ENCODE measurements at regions not wholly inside any gene's neighbourhood (a gene's known extent, or its start where the extent isn't known, plus 50 kb on each side); places are given as distances from the start of the nearest gene placed in this dataset.

DNA sequence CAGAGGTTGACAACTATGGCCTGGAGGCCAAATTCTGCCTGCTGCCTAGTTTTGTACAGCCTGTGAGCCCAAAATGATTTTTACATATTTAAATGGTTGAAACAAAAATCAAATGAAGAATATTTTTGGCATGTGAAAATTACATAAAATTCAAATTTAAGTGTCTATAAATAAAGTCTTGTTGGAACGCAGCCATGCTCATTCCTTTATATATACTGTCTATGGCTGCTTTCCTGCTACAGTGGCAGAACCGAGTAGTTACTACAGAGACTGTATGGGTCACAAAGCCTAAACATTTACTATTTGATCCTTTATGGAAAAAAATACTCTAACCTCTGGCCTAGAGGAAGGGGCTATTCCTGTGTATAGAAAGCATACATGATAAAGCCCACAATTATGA is 290.4 kb downstream of the GLUD2 start:
- H3K36me3 ChIP-seq (ENCODE audit: control insufficient read depth, insufficient read depth, low read length): no peaks in the 10 kb centered on the region
- CTCF ChIA-PET: no interaction called here
- TF ChIP-seq, protein P1, sequence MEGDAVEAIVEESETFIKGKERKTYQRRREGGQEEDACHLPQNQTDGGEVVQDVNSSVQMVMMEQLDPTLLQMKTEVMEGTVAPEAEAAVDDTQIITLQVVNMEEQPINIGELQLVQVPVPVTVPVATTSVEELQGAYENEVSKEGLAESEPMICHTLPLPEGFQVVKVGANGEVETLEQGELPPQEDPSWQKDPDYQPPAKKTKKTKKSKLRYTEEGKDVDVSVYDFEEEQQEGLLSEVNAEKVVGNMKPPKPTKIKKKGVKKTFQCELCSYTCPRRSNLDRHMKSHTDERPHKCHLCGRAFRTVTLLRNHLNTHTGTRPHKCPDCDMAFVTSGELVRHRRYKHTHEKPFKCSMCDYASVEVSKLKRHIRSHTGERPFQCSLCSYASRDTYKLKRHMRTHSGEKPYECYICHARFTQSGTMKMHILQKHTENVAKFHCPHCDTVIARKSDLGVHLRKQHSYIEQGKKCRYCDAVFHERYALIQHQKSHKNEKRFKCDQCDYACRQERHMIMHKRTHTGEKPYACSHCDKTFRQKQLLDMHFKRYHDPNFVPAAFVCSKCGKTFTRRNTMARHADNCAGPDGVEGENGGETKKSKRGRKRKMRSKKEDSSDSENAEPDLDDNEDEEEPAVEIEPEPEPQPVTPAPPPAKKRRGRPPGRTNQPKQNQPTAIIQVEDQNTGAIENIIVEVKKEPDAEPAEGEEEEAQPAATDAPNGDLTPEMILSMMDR (IDR thresholded peaks at IDR 0.05; ENCODE audit: insufficient read depth, low read depth, low read length): no peak
- POLR2A ChIA-PET: no interaction called here
- no peak overlapping the region for H3K4me3 ChIP-seq (ENCODE audit: low read depth, low read length)
- no peaks in the 10 kb centered on the region for H3K27me3 ChIP-seq (ENCODE audit: control insufficient read depth, insufficient read depth, low read length)
- no peak for DNase-seq (ENCODE audit: low read depth)

DNA sequence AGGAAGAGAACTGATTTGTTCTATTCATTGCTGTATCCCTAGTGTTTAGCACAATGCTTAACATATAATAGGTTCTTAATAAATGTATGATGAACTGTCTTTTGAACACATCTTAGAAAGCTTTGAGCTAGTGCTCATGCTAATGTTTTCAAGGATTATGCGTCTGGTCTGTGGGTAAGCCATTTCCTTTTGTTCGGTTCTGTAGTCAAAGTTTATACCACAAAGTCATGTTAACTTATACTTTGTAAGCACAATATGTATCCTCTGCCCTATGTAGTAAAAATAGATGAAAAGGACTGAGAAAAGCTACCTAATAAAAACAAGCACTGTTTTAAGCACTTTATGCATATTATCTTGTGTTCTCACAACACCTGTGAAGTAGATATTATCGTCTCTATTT is 301.9 kb downstream of the GLUD2 start:
- H3K27me3 ChIP-seq (ENCODE audit: control insufficient read depth, insufficient read depth, low read length): no peaks in the 10 kb centered on the region
- H3K36me3 ChIP-seq (ENCODE audit: control insufficient read depth, insufficient read depth, low read length): no peaks in the 10 kb centered on the region
- POLR2A ChIA-PET: no interaction called here
- CTCF ChIA-PET: no interaction called here
- H3K4me3 ChIP-seq (ENCODE audit: low read depth, low read length): no peak overlapping the region
- TF ChIP-seq, protein P1 (IDR thresholded peaks at IDR 0.05; ENCODE audit: insufficient read depth, low read depth, low read length): no peak
- DNase-seq (ENCODE audit: low read depth): no peak

DNA sequence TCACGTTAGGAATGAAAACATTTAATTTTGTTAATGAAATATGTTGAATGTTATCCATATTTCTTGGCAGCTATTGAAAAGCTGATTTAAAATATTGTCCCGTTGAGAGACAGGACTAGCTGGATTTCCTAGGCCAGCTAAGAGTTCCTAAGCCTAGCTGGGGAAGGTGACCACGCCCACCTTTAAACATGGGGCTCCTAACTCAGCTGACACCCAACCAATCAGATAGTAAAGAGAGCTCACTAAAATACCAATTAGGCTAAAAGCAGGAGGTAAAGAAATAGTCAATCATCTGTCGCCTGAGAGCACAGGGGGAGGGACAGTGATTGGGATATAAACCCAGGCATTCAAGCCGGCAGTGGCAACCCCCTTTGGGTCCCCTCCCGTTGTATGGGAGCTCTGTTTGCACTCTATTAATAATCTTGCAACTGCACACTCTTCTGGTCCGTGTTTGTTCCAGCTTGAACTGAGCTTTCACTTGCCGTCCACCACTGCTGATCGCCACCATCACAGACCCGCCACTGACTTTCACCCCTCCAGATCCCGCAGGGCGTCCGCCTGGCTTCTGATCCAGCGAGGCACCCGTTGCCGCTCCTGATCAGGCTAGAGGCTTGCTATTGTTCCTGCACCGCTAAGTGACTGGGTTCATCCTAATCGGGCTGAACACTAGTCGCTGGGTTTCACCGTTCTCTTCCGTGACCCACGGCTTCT is 308.9 kb downstream of the GLUD2 start:
- Histone ChIP-seq H3K27me3 (ENCODE audit: control insufficient read depth, insufficient read depth, low read length) (no peaks in the 10 kb centered on the region), H3K36me3 (ENCODE audit: control insufficient read depth, insufficient read depth, low read length) (no peaks in the 10 kb centered on the region), H3K4me3 (ENCODE audit: low read depth, low read length) (no peak overlapping the region)
- TF ChIP-seq, protein P1 (IDR thresholded peaks at IDR 0.05; ENCODE audit: insufficient read depth, low read depth, low read length): no peak
- CTCF ChIA-PET: no interaction called here
- no peak for DNase-seq (ENCODE audit: low read depth)
- POLR2A ChIA-PET: no interaction called here

DNA sequence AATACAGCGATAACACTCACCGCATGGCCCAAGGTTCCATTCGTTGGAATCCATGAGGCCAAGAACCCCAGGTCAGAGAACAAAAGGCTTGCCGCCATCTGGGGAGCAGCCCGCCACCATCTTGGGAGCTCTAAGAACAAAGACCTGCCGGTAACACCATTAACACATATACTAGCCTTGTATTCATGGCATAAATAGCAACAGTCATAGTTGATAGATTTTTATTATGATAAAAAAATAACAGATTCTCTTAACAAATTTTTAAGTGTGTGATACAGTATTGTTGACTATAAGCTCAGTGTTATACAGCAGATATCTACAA is 309.4 kb downstream of the GLUD2 start:
- Histone ChIP-seq H3K4me3 (ENCODE audit: low read depth, low read length) (no peak overlapping the region), H3K27me3 (ENCODE audit: control insufficient read depth, insufficient read depth, low read length) (no peaks in the 10 kb centered on the region), H3K36me3 (ENCODE audit: control insufficient read depth, insufficient read depth, low read length) (no peaks in the 10 kb centered on the region)
- TF ChIP-seq, protein P1 (IDR thresholded peaks at IDR 0.05; ENCODE audit: insufficient read depth, low read depth, low read length): no peak
- CTCF ChIA-PET: no interaction called here
- POLR2A ChIA-PET: no interaction called here
- no peak for DNase-seq (ENCODE audit: low read depth)

DNA sequence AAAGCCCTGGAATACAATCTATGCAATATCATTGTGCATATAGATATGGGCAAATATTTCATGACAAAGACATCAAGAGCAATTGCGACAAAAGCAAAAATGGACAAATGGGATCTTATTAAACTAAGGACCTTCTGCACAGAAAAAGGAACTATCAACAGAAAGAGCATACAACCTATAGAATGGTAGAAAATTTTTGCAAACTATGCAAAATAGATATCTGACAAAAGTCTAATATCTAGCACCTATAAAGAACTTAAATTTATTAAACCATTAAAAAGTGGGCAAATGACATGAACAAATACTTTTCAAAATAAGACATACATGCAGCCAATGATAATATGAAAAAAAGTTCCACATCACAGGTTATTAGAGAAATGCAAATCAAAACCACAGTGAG is 312.9 kb downstream of the GLUD2 start:
- ChIA-PET CTCF (no interaction called here), POLR2A (no interaction called here)
- DNase-seq (ENCODE audit: low read depth): no peak
- H3K4me3 ChIP-seq (ENCODE audit: low read depth, low read length): no peak overlapping the region
- TF ChIP-seq, protein P1 (IDR thresholded peaks at IDR 0.05; ENCODE audit: insufficient read depth, low read depth, low read length): no peak
- H3K27me3 ChIP-seq (ENCODE audit: control insufficient read depth, insufficient read depth, low read length): no peaks in the 10 kb centered on the region
- no peaks in the 10 kb centered on the region for H3K36me3 ChIP-seq (ENCODE audit: control insufficient read depth, insufficient read depth, low read length)
